ENCODE measurements at regions not wholly inside any gene's neighbourhood (a gene's known extent, or its start where the extent isn't known, plus 50 kb on each side); places are given as distances from the start of the nearest gene placed in this dataset.

DNA sequence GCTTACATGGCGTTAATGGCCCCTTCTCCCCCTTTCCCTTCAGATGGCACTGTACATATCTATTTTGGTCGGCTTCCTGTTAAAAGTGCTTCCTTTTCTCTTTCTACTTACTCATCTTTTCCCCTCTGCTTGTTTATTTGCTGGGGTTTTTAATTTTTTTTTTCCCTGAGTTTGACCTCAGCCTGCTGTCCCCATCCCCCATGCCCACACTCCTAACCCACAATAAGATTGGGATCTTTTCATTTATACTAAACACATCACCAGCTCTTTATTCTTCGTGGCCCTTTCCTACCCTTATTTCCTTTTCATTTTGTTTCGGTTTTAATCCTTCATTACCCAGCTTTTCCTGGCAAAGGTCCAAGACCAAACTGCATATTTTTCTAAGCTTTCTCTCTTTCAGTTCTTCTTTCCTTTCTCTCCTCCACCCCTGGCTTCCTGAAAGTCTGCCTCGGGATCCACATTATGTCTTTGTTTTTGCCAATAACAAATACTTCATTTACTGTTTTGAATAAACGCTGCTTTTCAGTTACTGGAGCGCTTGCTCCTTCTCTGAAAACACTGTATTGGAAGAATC, 152.0 kb upstream of the USP9X start:
- TF ChIP-seq, protein P1, sequence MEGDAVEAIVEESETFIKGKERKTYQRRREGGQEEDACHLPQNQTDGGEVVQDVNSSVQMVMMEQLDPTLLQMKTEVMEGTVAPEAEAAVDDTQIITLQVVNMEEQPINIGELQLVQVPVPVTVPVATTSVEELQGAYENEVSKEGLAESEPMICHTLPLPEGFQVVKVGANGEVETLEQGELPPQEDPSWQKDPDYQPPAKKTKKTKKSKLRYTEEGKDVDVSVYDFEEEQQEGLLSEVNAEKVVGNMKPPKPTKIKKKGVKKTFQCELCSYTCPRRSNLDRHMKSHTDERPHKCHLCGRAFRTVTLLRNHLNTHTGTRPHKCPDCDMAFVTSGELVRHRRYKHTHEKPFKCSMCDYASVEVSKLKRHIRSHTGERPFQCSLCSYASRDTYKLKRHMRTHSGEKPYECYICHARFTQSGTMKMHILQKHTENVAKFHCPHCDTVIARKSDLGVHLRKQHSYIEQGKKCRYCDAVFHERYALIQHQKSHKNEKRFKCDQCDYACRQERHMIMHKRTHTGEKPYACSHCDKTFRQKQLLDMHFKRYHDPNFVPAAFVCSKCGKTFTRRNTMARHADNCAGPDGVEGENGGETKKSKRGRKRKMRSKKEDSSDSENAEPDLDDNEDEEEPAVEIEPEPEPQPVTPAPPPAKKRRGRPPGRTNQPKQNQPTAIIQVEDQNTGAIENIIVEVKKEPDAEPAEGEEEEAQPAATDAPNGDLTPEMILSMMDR (IDR thresholded peaks at IDR 0.05; ENCODE audit: borderline replicate concordance, insufficient read depth, low read depth, low read length), result no peak
- H3K4me3 ChIP-seq (ENCODE audit: low read depth, low read length), result no peak overlapping the region

DNA sequence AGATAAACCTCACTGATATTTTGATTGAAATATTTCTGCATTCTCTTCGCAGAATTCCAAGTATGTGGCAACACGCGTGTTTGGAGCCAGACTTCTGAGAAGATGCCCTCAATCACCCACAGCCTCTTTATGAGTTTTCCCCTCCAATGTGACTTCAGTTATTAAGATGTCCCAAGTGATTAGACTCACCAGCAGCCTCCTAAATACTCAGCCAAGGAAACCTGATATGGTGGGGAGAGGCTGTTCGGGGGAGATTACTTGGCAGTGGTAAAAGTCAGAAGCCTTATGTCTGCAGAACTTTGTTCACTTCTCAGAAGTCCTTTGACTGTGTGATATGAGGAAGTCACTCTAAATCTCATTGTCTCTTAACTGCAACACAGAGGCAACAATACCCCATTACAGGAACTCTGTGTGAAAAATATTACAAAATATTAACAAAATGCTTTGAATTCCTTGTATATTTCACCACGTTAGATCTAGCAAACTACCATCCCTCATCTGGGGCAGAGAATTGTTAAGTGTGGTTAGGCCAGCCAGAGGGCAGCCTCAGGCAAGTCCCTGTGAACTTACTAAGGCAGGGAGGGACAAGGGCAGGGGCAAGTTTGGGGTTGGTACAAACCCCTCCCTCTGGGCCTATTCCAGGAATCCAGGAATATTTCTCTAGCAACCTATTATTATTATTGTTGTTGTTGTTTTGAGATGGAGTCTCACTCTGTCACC, 151.4 kb upstream of the USP9X start:
- H3K4me3 ChIP-seq (ENCODE audit: low read depth, low read length), result no peak overlapping the region
- TF ChIP-seq, protein P1 (IDR thresholded peaks at IDR 0.05; ENCODE audit: borderline replicate concordance, insufficient read depth, low read depth, low read length), result no peak

DNA sequence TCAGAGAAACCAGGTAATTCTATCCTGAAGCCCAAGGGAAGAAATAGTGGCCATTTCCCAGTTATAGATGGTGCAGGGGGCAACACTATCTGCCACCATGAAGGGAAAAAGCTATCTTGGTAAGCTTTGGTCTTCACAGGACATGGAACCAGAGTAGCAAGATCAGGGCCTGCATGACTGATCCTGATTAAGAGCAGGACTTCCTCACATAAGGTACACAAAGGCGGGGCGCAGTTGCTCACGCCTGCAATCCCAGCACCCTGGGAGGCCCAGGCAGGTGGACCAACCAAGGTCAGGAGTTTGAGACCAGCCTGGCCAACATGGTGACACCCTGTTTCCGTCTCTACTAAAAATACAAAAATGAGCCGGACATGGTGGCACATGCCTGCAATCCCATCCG, 148.4 kb upstream of the USP9X start:
- TF ChIP-seq, protein P1 (IDR thresholded peaks at IDR 0.05; ENCODE audit: borderline replicate concordance, insufficient read depth, low read depth, low read length), result no peak

DNA sequence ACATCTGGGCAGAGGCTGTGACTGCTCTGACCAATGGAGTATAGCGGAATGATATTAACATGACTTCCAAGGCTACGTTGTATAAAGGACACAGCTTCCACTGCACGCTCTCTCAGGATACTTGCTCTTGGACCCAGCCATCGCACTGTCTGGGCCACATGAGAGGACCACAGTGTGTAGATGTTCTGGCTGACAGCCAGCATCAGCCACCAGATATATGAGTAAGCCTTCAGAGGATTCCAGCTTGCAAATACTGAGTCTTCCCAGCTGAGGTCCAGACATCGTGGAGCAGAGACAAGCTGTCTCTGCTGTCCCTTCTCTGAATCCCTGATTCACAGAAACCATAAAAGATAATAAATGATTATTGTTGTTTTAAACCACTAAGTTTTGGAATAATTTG, 146.8 kb upstream of the USP9X start:
- TF ChIP-seq, protein P1 (IDR thresholded peaks at IDR 0.05; ENCODE audit: borderline replicate concordance, insufficient read depth, low read depth, low read length), result no peak
- no peak overlapping the region for H3K4me3 ChIP-seq (ENCODE audit: low read depth, low read length)

More for the DNA sequence above, 148.4 kb upstream of the USP9X start:
- no peak overlapping the region for H3K4me3 ChIP-seq (ENCODE audit: low read depth, low read length)

DNA sequence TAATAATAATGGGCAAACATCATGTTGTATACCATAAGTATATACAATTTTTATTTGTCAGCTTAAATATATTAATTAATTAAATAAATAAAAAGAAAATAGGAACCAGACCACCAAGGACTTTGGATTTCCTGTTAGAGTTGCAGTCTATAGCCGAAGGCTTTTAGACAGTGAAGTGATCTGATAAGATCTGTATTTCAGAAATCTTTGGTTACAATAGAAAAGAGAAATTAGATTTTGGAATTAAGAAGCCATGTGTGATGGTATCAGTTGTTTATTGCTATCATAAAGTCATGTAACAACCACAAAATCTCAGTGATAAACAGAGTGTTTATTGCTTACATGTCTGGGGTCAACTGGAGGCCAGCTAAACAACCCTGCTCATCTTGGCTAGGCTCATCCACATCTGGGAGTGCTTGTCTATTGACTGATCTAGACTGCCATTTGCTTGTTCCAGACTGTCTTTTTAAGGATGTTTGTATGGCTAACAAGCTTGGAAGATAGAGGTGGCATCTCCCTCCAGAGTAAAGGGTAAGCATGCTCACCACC, 142.1 kb upstream of the USP9X start:
- H3K4me3 ChIP-seq (ENCODE audit: low read depth, low read length), result no peak overlapping the region
- TF ChIP-seq, protein P1 (IDR thresholded peaks at IDR 0.05; ENCODE audit: borderline replicate concordance, insufficient read depth, low read depth, low read length), result no peak

DNA sequence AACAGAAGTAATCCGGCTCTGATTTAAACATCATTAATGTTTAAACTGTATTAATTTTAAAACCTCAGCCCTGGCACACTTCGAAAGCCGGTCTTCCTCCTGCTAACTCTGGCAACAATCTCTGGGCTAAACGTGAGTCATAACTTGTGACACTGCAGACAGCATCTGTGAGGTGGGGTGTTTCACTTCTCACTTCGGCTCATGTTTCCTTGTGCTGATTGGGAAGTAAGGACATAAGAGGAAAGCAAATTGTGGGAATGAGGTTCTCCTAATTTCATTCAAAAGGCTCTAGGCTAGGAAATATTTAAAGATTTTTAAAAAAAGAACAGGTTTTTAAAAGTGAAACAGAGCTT, 139.9 kb upstream of the USP9X start:
- H3K4me3 ChIP-seq (ENCODE audit: low read depth, low read length), result no peak overlapping the region

More for the DNA sequence above, 139.9 kb upstream of the USP9X start:
- TF ChIP-seq, protein P1 (IDR thresholded peaks at IDR 0.05; ENCODE audit: borderline replicate concordance, insufficient read depth, low read depth, low read length), result no peak

All from GM12875 (cell line).